ENCODE measurements at regions not wholly inside any gene's neighbourhood (a gene's known extent, or its start where the extent isn't known, plus 50 kb on each side); places are given as distances from the start of the nearest gene placed in this dataset.
"Not testable (repeated sequence)": the region's sequence is repeated elsewhere in the genome, so short reads cannot be mapped to it uniquely, and the experiment has no call there.

DNA sequence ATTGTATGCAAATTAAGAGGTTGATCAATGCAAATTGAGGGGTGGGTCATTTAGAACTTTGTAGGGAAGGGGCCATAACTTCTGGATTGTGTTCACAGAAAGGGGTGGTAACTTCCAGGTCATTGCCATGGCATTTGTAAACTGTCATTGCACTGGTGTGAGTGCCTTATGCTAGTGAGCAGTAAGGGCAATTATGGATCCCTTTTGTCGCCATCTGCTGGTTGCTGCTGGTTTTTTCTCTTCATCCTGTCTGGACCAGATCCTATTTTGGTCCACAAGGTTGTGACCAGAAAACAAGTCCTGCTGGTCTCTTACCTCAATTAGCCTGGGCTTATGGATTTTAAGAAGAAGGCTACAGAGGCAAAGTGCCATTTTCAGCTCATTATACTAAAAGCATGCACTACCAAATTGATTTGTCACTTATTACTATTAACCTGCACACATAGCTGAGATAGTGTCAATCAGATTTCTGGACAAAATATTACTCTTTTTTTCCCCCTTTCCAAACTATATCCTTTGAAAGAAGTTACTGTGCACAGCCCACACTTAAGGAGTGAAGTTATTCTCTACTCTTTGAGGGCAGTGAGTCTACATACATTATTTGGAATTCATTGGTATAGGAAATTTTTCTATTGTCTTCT, 196.2 kb downstream of the ZC3H11B start:
- DNase-seq (ENCODE audit: low read depth): peak; percentile 56
- FAIRE-seq: peak; percentile 83
- no peak overlapping the region for H3K4me3 ChIP-seq (ENCODE audit: low read depth, low read length)
- peak; percentile 86 for TF ChIP-seq CTCF (IDR thresholded peaks at IDR 0.05; ENCODE audit: insufficient read depth, low read length, severe bottlenecking)
- no peaks in the 10 kb centered on the region for H3K27me3 ChIP-seq (ENCODE audit: control insufficient read depth, insufficient read depth, low read length)
- no peaks in the 10 kb centered on the region for H3K36me3 ChIP-seq (ENCODE audit: control insufficient read depth, insufficient read depth, low read length)

- FAIRE-seq (no peak), DNase-seq (ENCODE audit: low read depth) (no peak)
- Histone ChIP-seq H3K4me3 (ENCODE audit: low read depth, low read length) (no peak overlapping the region), H3K27me3 (ENCODE audit: control insufficient read depth, insufficient read depth, low read length) (no peaks in the 10 kb centered on the region), H3K36me3 (ENCODE audit: control insufficient read depth, insufficient read depth, low read length) (no peaks in the 10 kb centered on the region)
- TF ChIP-seq CTCF (IDR thresholded peaks at IDR 0.05; ENCODE audit: insufficient read depth, low read length, severe bottlenecking): no peak
These were observed 197.0 kb downstream of the ZC3H11B start for GRCh38 chr1:219415915-219416314.

GRCh38 chr1:219415433-219415832, 197.5 kb downstream of the ZC3H11B start:
- DNase-seq (ENCODE audit: low read depth): no peak
- Histone ChIP-seq H3K27me3 (ENCODE audit: control insufficient read depth, insufficient read depth, low read length) (no peaks in the 10 kb centered on the region), H3K36me3 (ENCODE audit: control insufficient read depth, insufficient read depth, low read length) (no peaks in the 10 kb centered on the region), H3K4me3 (ENCODE audit: low read depth, low read length) (no peak overlapping the region)
- no peak for TF ChIP-seq CTCF (IDR thresholded peaks at IDR 0.05; ENCODE audit: insufficient read depth, low read length, severe bottlenecking)
- no peak for FAIRE-seq

DNA sequence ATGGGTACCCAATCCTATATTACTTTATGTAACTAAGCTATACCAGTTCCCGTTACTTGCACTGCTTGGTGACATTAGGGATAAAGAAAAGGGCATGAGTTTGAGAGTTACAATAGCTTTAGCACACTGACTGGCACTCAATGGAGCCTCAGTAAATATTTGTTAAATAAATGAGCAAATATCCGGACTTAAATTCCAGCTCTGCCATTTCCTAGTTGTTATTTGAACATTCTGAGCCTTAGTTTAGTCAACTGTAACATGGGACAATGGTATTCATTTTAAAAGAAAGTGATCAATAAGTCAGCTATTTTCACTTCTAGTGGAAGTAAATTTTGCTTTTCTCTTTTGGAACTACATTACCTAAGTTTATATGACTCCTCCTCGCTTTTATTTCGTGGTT, 198.7 kb downstream of the ZC3H11B start:
- Histone ChIP-seq H3K36me3 (ENCODE audit: control insufficient read depth, insufficient read depth, low read length) (no peaks in the 10 kb centered on the region), H3K4me3 (ENCODE audit: low read depth, low read length) (no peak overlapping the region), H3K27me3 (ENCODE audit: control insufficient read depth, insufficient read depth, low read length) (no peaks in the 10 kb centered on the region)
- no peak for TF ChIP-seq CTCF (IDR thresholded peaks at IDR 0.05; ENCODE audit: insufficient read depth, low read length, severe bottlenecking)
- FAIRE-seq (no peak), DNase-seq (ENCODE audit: low read depth) (no peak)

GRCh38 chr1:219413536-219413935, 199.4 kb downstream of the ZC3H11B start:
- Histone ChIP-seq H3K4me3 (ENCODE audit: low read depth, low read length) (no peak overlapping the region), H3K36me3 (ENCODE audit: control insufficient read depth, insufficient read depth, low read length) (no peaks in the 10 kb centered on the region), H3K27me3 (ENCODE audit: control insufficient read depth, insufficient read depth, low read length) (no peaks in the 10 kb centered on the region)
- peak; percentile 11 for DNase-seq (ENCODE audit: low read depth)
- TF ChIP-seq CTCF (IDR thresholded peaks at IDR 0.05; ENCODE audit: insufficient read depth, low read length, severe bottlenecking): no peak
- no peak for FAIRE-seq

DNA sequence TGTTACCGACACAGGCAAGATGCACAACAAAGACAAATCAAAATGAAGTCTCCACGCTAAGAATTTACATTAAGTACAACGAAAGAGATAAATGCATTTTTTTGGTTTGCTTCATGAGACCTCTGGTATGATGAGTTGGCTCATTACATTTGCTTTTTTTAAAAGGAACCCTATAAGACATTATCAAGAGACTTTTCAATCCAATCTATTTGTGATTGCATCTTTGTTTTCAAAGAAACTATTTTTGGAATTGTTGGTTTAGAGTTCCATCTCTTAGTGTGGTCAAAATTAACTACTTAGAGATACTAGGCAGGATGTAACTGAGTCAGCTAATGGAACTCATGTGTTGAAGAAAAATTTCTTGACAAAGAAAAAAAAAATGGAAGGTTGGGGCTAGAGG, 200.1 kb downstream of the ZC3H11B start:
- no peaks in the 10 kb centered on the region for H3K36me3 ChIP-seq (ENCODE audit: control insufficient read depth, insufficient read depth, low read length)
- no peak for FAIRE-seq
- TF ChIP-seq CTCF (IDR thresholded peaks at IDR 0.05; ENCODE audit: insufficient read depth, low read length, severe bottlenecking): no peak

GRCh38 chr1:219410721-219411120, 202.2 kb downstream of the ZC3H11B start:
- H3K36me3 ChIP-seq (ENCODE audit: control insufficient read depth, insufficient read depth, low read length); H3K27me3 ChIP-seq (ENCODE audit: control insufficient read depth, insufficient read depth, low read length); H3K4me3 ChIP-seq (ENCODE audit: low read depth, low read length); DNase-seq (ENCODE audit: low read depth); FAIRE-seq: not testable (repeated sequence)

More for the DNA sequence above, 200.1 kb downstream of the ZC3H11B start:
- H3K4me3 ChIP-seq (ENCODE audit: low read depth, low read length): no peak overlapping the region
- H3K27me3 ChIP-seq (ENCODE audit: control insufficient read depth, insufficient read depth, low read length): no peaks in the 10 kb centered on the region
- no peak for DNase-seq (ENCODE audit: low read depth)
